Activated CD4-positive, alpha-beta T cell treated with anti-CD3 and anti-CD28 coated beads for 48 hours (primary cell): ENCODE measurements at regions not wholly inside any gene's neighbourhood (a gene's known extent, or its start where the extent isn't known, plus 50 kb on each side); places are given as distances from the start of the nearest gene placed in this dataset.
"Not testable (repeated sequence)": the region's sequence is repeated elsewhere in the genome, so short reads cannot be mapped to it uniquely, and the experiment has no call there.

Experiments
- DNase-seq: peaks from one replicate; pipeline ENCODE4 v3.0.0-alpha.2; 2020

- DNase-seq: no peak
Observed at GRCh38 chr3:144549166-144549565, 577.5 kb downstream of the DIPK2A start.

GRCh38 chr3:144552346-144553057 lies 580.9 kb downstream of the DIPK2A start:
- DNase-seq: no peak

GRCh38 chr3:144553301-144553700 lies 581.7 kb downstream of the DIPK2A start:
- DNase-seq: no peak

- no peak for DNase-seq
Observed at GRCh38 chr3:144554889-144555288, 583.3 kb downstream of the DIPK2A start.

GRCh38 chr3:144556392-144556791 lies 584.8 kb downstream of the DIPK2A start:
- no peak for DNase-seq

- DNase-seq: no peak
Observed at GRCh38 chr3:144557515-144557914, 585.9 kb downstream of the DIPK2A start.

GRCh38 chr3:144564011-144564410 lies 592.4 kb downstream of the DIPK2A start:
- DNase-seq: no peak

GRCh38 chr3:144566320-144566719 lies 594.7 kb downstream of the DIPK2A start:
- no peak for DNase-seq

GRCh38 chr3:144569651-144570050 lies 598.0 kb downstream of the DIPK2A start:
- DNase-seq: no peak

GRCh38 chr3:144583871-144584270 lies 612.2 kb downstream of the DIPK2A start:
- no peak for DNase-seq

- DNase-seq: no peak
Observed at GRCh38 chr3:144585408-144585807, 613.8 kb downstream of the DIPK2A start.

GRCh38 chr3:144585953-144586352 lies 614.3 kb downstream of the DIPK2A start:
- no peak for DNase-seq

GRCh38 chr3:144586382-144586781 lies 614.8 kb downstream of the DIPK2A start:
- no peak for DNase-seq

GRCh38 chr3:144590854-144591253 lies 619.2 kb downstream of the DIPK2A start:
- DNase-seq: no peak

- no peak for DNase-seq
Observed at GRCh38 chr3:144593881-144594280, 622.3 kb downstream of the DIPK2A start.

GRCh38 chr3:144620236-144620635 lies 648.6 kb downstream of the DIPK2A start:
- not testable (repeated sequence) for DNase-seq

GRCh38 chr3:144622845-144623244 lies 651.2 kb downstream of the DIPK2A start:
- no peak for DNase-seq

- no peak for DNase-seq
Observed at GRCh38 chr3:144624656-144625055, 653.0 kb downstream of the DIPK2A start.

- DNase-seq: no peak
Observed at GRCh38 chr3:144626835-144627234, 655.2 kb downstream of the DIPK2A start.

GRCh38 chr3:144629381-144629780 lies 657.8 kb downstream of the DIPK2A start:
- DNase-seq: no peak

- no peak for DNase-seq
Observed at GRCh38 chr3:144636833-144637232, 665.2 kb downstream of the DIPK2A start.

GRCh38 chr3:144638009-144638408 lies 666.4 kb downstream of the DIPK2A start:
- DNase-seq: no peak

- no peak for DNase-seq
Observed at GRCh38 chr3:144643771-144644198, 672.2 kb downstream of the DIPK2A start.

- DNase-seq: no peak
Observed at GRCh38 chr3:144645300-144645699, 673.7 kb downstream of the DIPK2A start.

- DNase-seq: no peak
Observed at GRCh38 chr3:144650380-144650779, 678.8 kb downstream of the DIPK2A start.
